SW 1271 (cell line): ENCODE measurements at regions not wholly inside any gene's neighbourhood (a gene's known extent, or its start where the extent isn't known, plus 50 kb on each side); places are given as distances from the start of the nearest gene placed in this dataset.
"Not testable (repeated sequence)": the region's sequence is repeated elsewhere in the genome, so short reads cannot be mapped to it uniquely, and the experiment has no call there.

Experiments
- DNase-seq, 2 experiments: peaks; one replicate each; lab custom pipeline; 2025; lab: John Stamatoyannopoulos, UW

DNA sequence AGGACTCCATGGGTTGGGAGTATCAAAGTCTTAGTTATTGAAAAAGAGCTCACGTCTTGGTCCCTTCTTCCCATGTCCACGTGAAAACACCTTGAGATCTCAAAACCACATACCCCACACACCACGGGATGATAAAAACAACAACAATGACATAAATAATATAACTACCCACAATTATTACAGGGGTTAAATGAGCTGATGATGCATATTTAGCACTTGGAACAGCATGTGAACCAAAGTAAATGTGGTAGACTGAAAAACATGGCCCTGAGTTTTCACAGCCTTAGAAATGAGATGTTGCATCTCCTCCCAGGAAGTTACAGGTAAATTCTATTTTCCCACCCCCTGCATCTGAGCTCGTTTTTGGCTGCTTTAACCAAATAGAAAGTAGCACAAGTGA, 208.9 kb downstream of the C16orf95 start:
- no peak for DNase-seq

DNA sequence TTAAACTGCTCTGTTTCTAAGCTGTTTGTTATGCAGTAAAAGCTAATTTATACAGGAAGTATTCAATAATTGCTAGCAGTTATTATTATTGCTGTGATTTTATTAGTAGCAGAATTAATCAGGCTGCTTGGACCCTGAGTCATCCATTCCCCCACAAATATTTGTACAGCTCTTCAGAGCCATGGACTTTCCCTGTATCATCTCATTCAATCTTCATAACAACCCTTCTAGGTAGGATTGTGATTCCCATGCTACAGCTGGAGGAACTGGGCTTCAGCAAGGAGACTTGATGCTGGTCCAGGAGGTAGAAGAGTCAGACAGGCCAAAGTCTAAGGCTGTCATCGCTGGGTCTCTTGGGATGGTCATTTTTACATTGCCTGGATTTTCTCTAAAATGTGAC, 208.3 kb downstream of the C16orf95 start:
- DNase-seq = no peak

DNA sequence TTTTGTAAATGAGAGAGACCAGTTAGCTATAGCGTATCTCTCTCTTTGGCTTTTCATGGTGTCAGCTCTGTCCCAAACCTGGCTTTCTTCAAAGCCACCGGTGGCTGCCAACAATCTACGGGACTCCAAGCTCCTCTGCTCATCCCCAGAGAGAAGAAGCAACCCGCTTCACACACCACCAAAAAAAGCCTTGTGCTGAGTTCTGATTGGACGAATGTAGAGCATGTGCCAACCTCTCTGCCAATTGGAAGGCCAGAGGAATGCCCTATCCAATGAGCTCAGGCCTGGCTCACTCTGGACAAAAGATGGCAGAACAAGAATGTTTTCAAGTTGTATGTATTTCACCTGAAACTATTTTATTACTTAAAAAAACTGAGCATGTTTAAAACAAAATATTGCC, 202.4 kb downstream of the C16orf95 start:
- DNase-seq = no peak

DNA sequence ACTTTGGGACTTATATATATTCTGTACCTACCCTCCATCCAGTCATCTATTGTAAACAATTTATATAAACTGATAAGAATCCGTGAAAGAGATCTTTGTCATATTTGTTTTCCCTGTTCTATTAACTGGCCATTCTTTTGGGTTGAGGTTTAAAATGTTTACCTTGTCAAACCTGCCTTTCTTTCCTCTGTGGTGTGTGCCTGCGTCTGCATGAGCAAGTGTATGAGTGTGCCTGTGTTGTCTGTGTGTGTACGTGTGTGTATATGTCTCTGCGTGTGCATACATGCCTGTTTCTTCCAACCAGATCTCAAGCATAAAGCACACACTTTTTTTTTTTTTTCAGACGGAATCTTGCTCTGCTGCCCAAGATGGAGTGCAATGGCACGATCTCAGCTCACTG, 201.5 kb downstream of the C16orf95 start:
- DNase-seq = no peak

DNA sequence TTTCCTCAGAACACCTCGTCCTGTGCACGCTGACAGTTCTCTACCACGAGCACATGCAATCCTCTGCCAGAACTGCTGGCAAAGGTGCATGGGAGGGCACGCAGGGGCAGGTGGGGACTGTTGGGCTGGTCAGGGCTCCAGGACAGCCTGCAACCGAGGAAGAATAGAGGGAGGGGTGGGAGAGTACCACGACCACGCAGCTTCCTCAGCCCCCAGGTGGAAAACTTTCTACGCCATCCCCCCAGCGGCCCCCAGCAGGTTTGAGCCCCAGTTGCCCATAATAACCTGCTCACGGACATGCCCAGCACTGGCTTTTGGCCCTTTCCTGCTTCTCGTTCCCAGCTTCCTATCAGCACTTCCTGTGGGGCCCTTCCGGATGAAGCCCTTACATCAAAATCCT, 199.3 kb downstream of the C16orf95 start:
- no peak for DNase-seq

DNA sequence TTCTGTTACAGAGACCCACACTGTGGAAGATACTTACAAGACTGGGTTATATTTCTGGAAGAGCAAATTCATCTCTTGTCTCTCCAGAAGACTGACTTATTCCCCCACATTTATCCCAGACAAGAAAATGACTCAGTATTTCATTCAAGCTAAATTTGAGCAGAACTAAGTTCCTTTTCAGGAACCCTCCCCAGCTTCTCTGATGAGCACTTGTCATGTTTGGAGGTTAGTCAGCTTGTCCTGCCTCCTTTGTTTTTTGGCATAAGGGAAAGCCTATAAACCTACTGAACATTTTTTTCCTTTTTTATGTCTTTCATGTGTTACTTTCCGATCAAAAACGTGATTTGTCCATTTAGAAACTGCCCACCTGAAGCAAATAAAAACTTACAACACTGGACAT, 198.0 kb downstream of the C16orf95 start:
- DNase-seq = no peak

DNA sequence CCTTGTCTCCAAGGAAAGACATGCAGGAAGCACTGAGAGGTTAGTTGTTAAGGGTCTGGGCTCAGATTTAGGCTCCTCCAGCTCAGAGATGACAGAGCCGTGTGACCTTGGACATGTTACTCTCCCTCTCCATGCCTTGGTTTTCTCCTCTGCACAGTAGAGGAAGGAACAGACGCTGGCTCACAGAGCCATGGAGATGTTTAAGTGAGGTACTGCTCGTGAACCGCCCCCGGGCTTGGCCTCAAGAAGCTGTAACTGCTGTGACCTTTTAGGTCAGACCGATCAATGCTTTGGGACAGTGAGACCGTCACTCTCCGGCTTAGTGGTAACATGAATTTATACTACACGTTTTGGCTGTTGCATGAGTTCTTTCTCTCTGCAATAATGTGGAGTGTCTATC, 197.4 kb downstream of the C16orf95 start:
- DNase-seq = no peak

DNA sequence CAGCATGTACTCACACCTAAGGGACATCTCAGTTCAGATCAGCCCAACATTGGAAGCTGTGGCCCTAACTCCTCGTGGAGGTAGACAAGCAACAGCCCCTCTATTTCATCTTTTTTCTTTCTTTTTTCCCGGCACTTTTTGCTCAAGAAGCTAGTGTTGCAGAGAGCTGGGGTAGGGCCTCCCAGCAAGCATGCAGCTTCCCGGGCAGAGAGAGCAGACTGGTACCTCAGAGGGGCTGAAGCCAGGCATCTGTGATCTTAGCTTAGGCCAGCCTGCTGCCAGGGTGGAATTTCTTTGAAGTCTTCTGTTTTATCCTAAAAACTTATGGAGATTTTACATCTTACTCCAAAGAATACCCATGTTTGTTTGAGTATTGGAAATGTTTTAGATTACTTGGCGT, 195.4 kb downstream of the C16orf95 start:
- DNase-seq = no peak

DNA sequence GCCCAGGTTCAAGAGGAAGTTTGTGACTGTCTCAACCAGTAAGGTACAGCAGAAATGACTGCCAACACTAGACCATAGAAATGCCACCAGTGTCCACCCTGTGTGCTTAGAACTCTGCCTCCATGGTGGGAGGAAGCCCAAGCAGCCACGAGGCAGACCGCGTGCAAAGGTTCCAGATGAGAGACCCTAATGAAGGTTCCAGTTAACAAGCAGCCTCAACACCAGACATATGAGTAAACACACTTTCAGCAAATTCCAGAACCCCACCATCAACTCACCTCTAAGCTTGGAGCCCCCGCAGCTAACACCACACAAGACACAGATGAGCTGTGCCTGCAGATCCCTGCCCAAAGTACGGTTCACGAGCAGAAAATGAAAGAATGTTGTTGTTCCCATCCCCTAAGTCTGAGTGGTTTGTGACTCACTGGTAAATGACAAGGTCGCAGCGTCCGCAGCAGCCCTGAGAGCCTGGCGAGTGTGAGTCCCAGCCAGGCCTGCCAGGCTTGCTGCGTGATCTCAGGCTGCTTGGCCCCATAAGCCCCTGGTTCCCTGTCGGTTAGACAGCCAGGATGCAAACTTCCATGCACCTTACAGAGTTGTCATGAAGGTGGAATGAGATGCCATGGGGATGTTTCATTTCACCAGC, 193.7 kb downstream of the C16orf95 start:
- DNase-seq = no peak

DNA sequence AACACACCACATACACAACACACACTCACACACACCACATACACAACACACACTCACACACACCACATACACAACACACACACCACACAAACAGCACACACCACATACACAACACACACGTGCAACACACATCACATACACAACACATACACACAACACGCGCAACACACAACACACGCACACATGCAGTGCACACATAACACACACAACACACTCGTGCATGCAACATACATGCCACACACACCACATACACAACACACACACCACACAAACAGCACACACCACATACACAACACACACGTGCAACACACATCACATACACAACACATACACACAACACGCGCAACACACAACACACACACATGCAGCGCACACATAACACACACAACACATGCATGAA, 192.8 kb downstream of the C16orf95 start:
- DNase-seq = not testable (repeated sequence)

DNA sequence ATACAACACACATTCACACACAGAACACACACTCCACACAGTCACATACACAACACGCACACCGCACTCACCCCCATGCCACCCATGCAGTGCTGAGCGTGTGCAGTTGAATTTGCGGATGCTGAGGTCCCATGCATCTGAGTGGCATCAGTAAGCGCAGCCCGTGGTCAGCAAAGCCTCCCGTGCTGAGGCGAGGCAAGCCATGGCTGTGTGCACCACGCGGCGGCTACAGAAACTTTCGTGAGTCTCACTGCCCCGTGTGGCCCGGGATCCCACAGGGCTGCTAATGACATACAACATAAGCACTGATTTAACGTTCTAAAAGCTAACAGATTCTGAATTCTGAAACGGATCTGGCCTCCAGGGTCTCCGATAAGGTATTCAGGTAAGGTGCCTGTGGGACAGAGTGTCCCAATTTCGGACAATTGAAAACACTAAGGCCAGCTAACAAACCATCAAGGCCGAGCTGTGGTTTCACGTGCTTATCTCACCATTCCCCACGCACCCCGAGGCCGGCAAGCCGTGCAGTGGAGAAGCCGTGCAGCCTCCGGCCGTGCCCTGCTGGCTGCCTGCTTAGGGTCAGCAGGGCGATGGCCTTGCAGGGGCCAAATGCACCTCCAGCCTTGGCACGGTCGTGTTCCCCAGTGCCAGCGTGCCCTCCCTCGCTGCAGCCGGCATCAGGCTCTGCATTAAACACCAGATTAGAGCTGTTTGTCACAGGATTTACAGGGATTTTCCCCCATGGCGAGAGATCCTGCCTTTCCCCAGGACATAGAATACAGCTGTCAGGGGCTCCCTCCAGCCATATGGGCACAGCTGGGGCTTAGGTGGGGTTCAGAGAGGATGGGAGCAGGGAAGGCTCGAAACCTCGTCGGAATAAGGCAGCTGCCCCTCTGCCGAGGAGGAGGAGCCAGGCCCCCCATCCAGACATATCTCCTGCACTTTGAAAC, 191.7 kb downstream of the C16orf95 start:
- DNase-seq = no peak

DNA sequence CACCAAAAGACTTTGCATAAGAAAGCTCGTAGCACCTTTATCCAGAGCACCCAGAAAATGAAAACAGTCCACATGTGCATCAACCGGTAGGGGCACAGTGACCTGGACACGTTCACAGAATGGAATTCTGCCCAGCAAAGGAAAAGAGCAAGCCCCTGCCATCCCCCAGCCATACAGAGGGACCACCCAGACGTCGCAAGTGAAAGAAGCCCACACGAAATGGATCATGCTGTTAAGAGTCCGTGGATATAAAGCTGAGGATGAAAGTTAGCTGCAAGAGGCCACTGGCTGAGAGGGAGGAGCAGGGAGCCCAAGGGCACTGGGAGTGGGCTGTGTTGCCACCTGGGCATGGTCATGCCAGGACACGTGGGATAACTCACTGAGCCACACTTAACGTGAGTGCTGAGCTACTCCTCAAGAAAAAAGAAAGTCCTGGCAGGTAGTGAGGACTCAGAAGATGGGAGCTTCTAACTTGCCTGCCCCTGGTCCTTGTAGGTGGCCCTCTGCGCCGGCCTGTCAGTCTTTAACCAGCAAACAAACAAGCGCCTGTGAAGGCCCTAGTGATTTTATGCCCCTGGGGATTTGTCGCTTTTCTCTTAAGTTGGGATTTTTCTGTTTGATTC, 190.7 kb downstream of the C16orf95 start:
- no peak for DNase-seq

DNA sequence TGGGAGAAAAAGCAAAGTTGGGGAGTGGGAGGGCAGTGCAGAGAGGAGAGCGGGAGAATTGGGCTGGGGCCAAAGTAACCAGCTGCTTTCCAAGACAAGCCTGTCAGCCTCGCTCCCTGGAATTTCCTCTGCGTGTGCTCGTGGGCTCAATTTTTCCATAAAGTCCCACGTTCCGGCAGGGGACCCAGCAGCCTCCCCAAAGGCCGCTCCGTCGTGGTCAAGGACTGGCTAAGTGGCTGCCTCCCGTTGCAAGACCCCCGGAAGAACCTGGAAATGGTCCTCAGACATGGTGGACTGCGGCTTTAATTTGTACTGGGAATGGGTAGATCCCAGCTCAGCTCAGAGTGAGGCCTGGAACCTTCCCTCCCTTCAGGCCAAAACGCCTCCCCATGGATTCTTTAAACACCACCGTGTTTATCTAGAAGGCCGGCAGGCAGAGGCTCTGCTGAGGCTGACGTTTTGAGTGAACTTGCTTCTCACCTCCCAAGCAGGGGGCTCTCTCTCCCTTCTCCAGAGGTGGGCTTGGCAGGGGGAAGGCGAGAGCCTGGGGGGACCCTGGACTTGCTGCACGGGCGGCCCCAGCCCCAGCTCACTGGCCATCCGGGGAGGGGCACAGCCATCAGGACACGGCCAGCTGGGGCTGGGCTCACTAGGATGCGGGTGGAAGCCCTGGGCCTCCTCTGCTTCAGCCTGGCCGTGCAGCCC, 190.0 kb downstream of the C16orf95 start:
- DNase-seq = no peak

DNA sequence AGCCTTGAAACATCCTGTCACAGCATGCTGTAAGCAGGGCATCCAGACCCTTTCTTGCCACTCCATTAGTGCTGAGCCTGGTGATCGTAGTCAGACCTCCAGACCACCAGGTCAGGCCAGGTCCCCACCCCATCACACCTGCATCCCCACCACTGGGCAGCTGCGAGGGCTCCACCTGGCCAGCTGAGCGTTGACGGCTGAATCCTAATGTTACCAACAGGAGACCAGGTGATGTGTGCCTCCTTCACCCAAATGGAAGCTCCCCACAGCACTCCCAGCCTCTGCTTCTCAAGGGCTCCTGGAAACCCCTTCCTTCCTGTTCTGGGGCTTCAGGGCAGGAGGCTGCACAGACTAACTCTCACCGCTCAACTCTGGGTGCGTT, 189.4 kb downstream of the C16orf95 start:
- DNase-seq = no peak

DNA sequence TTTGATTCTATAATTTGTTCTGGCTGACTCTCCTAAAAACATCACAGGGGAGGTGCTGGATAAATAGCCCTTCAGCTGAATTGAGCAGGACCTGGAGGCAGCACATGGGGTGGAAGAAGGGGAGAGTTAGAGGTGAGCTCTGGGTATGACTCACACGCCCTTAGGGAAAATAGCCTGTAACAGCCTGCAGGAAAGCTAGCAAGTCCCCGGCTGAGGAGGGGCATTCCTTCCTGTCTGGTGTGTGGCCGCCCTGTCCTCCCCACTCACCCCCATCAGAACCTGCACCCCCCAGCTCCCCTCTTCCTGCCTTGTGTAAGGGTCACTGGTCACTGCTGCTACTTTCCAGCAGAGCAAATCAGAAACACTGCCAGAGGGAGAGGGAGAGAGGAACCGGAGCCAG, 187.4 kb downstream of the C16orf95 start:
- no peak for DNase-seq

DNA sequence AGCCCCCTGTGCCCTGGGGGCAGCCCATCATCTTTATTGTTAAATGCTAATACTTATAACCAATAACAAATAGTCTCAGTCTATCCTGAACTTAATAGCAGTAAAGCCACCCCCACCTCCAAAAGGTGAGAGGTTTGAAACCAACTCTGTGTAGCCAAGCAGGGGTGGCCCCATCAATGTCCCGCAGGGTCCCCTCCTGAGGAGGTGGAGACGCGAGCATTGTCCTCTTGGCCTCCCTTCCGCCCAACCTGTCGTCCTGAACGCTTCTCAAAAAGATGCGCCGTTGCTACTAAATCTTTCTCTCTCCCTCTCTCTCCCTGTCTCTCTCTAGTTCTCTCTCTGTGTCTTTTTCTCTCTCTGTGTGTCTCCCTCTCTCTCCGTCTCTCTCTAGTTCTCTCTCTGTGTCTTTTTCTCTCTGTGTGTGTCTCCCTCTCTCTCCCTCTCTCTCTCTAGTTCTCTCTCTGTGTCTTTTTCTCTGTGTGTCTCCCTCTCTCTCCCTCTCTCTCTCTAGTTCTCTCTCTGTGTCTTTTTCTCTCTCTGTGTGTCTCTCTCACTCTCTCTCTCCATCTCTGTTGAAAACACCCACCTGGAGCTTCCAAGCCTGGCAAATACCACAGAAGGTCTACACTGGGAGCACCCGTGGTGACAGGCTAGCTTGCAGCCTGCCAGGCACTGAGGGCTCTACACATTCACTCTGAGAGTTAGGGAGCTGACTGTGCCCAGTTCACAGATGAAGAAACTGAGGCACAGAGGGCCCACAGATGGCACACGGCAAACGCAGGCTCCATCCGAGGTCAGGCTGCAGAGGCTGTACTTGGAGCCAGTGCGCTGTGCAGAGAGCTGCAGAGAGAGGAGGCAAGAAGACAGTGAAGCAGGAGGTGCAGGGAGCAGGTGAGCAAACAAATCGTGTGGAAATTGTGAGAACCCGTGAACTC, 185.9 kb downstream of the C16orf95 start:
- no peak for DNase-seq

DNA sequence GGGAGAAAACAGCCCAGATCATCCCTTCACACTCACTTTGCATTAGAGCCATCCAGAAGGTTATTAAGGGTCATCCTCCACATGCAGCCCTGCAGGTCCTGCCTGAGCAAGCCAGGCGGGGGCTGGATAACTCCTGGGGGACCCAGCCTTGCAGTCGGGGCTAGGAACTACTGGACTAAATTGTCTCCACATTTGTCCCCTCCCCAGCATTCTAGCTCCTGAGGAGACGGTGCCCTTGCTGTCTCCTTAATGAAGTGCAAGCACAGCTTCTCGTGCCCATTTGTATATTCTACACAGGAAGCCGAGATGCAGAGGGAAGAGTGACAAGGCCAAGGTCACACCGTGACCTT, 185.2 kb downstream of the C16orf95 start:
- DNase-seq = no peak

DNA sequence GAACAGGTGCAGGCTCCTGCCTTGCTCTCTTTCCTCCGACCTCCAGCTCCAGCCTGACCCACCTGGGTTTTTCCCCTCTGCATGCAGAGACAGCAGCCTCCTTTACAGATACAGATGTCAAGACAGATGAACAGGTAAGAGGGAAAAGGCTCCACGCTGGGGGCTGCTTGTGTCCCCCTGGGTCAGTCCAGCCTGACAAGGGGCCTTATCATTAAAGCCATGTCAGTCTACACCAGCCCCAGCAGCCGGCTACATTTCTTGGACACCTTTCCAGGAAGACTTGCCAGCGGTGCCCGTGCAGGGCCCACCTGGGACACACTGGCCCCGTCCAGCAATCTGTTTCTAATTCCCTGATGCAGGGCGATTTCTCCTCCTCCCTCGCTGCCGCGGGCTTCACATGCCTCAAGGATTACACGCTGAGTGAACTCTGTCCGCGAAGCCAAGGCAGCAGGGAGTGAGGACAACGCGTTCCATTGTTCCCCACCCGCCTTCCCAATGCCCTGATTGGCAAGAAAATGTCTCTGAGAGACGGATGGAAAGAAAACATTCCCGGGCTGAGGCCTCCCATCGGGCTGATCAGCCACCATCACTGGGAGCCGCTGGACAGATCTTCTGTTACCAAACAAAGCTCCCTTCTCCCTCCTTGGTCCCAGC, 184.7 kb downstream of the C16orf95 start:
- no peak for DNase-seq

DNA sequence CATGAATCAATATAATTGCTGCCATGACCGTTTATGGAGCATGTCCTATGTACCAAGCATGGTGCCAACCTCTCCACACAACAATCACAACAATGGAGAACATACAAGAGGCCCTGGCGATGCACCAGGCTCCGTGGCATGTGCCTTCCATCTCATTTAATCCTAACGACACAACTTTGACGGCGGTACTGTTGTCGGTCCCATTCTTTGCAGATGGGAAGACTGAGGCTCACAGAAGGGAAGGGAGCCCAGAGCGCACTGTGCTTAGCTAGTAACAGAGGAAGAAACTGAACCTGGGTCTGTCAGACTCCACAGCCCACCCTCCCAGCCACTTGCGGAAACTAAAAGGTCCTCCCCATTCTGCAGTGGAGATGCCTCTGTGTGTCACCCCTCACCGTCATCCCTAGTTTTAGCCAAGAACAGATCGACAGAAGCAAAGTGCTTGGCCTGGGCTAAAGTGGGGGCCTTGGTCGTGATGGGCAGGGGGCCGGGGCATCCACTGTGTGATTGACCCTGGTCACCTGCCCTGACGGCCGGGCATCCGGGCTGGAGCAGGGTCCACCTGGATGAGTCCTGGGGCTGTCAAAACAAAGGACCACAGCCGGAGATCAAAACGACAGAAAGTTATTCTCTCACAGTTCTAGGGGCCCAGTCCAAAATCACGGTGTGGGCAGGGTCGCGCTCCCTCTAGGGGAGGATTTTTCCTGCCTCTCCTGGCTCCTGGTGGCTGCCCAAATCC, 183.9 kb downstream of the C16orf95 start:
- DNase-seq = no peak

DNA sequence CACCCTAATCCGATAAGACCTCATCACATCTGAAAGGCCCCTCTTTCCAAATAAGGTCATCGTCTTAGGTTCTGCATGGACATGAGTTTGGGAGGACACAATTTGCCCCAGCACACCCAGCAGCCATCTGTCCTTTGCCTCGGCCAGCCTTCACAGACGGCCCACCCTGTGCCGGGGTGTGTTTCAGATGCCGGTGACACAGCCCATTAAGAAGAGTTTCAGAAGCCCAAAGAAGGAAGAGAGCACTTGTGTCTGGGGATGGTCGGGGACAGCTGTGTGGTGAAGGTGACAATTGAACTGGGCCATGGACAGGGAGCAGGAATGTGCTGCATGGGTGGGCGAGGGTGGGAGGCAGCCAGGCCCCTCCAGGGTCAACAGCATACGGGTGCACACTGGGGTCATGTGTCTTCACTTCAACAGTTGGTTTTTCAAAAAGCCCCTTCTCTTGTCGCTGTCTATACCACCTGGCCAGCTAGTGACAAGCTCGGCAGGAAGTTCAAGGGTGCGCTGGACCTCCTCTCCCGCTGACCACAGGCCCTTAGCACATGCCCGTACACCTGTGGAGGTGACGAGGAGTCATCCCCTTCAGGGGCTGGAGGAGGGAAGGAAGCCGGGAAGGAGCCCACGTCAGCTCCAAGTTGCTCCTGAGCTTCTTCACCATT, 183.1 kb downstream of the C16orf95 start:
- DNase-seq = no peak
